Panc1 (cell line): ENCODE measurements at regions not wholly inside any gene's neighbourhood (a gene's known extent, or its start where the extent isn't known, plus 50 kb on each side); places are given as distances from the start of the nearest gene placed in this dataset.

Experiments
- CTCF ChIP-seq: fragments of 450-650 bp; IDR thresholded peaks from 2 replicates; pipeline ENCODE4 v1.5.1; 2017; ENCODE audit warnings: mild to moderate bottlenecking
- POLR2AphosphoS5 ChIP-seq: IDR thresholded peaks from 2 replicates; pipeline ENCODE4 v1.6.1; 2012; ENCODE audit warnings: mild to moderate bottlenecking, low read depth, low read length, moderate library complexity
- REST ChIP-seq, 2 experiments: IDR thresholded peaks; 2 replicates each; pipeline ENCODE4 v1.6.1; 2011 to 2012; ENCODE audit warnings: low read depth in 2 of 2, control low read depth in 1 of 2, low read length in 1 of 2, mild to moderate bottlenecking in 1 of 2, moderate library complexity in 1 of 2; ENCODE audit not compliant: insufficient read depth in 1 of 2

- TF ChIP-seq REST (IDR thresholded peaks at IDR 0.05; ENCODE audit: insufficient read depth in 1 of 2, low read depth in 2 of 2, low read length in 1 of 2) (no peak), POLR2AphosphoS5 (no peak), CTCF (no peak)
Observed at GRCh38 chr17:77767148-77767547, 191.4 kb upstream of the TNRC6C start.
